ENCODE measurements at regions not wholly inside any gene's neighbourhood (a gene's known extent, or its start where the extent isn't known, plus 50 kb on each side); places are given as distances from the start of the nearest gene placed in this dataset.

- no peaks in the 10 kb centered on the region for H3K4me1 ChIP-seq (ENCODE audit: insufficient read depth)
- no peak for DNase-seq (ENCODE audit: low spot score)
- no peak for ATAC-seq
- H3K79me2 ChIP-seq (replicated peaks; ENCODE audit: insufficient read depth), result no peaks in the 10 kb centered on the region
- Mint-ChIP-seq H3K27ac (no peak overlapping the region), H3K27me3 (ENCODE audit: insufficient read depth, low read depth, poor library complexity) (no peaks in the 10 kb centered on the region), H3K4me1 (no peaks in the 10 kb centered on the region), H3K4me3 (no peak overlapping the region), H3K36me3 (ENCODE audit: low read depth) (no peaks in the 10 kb centered on the region), H3K9me3 (peaks cover 2% of the 10 kb centered on the region; the same call in 1 of the 3 replicates)
- TF ChIP-seq ZNF114 (CRISPR knock-in tag; IDR thresholded peaks at IDR 0.05), result no peak
- TF ChIP-seq JUNB (IDR thresholded peaks at IDR 0.05; ENCODE audit: unreplicated experiment), result no peak
- TF ChIP-seq POLR2AphosphoS5 (IDR thresholded peaks at IDR 0.05; ENCODE audit: low read depth), result no peak
- TF ChIP-seq STAT1 (IDR thresholded peaks at IDR 0.05; ENCODE audit: unreplicated experiment), result no peak
- TF ChIP-seq, protein P1, sequence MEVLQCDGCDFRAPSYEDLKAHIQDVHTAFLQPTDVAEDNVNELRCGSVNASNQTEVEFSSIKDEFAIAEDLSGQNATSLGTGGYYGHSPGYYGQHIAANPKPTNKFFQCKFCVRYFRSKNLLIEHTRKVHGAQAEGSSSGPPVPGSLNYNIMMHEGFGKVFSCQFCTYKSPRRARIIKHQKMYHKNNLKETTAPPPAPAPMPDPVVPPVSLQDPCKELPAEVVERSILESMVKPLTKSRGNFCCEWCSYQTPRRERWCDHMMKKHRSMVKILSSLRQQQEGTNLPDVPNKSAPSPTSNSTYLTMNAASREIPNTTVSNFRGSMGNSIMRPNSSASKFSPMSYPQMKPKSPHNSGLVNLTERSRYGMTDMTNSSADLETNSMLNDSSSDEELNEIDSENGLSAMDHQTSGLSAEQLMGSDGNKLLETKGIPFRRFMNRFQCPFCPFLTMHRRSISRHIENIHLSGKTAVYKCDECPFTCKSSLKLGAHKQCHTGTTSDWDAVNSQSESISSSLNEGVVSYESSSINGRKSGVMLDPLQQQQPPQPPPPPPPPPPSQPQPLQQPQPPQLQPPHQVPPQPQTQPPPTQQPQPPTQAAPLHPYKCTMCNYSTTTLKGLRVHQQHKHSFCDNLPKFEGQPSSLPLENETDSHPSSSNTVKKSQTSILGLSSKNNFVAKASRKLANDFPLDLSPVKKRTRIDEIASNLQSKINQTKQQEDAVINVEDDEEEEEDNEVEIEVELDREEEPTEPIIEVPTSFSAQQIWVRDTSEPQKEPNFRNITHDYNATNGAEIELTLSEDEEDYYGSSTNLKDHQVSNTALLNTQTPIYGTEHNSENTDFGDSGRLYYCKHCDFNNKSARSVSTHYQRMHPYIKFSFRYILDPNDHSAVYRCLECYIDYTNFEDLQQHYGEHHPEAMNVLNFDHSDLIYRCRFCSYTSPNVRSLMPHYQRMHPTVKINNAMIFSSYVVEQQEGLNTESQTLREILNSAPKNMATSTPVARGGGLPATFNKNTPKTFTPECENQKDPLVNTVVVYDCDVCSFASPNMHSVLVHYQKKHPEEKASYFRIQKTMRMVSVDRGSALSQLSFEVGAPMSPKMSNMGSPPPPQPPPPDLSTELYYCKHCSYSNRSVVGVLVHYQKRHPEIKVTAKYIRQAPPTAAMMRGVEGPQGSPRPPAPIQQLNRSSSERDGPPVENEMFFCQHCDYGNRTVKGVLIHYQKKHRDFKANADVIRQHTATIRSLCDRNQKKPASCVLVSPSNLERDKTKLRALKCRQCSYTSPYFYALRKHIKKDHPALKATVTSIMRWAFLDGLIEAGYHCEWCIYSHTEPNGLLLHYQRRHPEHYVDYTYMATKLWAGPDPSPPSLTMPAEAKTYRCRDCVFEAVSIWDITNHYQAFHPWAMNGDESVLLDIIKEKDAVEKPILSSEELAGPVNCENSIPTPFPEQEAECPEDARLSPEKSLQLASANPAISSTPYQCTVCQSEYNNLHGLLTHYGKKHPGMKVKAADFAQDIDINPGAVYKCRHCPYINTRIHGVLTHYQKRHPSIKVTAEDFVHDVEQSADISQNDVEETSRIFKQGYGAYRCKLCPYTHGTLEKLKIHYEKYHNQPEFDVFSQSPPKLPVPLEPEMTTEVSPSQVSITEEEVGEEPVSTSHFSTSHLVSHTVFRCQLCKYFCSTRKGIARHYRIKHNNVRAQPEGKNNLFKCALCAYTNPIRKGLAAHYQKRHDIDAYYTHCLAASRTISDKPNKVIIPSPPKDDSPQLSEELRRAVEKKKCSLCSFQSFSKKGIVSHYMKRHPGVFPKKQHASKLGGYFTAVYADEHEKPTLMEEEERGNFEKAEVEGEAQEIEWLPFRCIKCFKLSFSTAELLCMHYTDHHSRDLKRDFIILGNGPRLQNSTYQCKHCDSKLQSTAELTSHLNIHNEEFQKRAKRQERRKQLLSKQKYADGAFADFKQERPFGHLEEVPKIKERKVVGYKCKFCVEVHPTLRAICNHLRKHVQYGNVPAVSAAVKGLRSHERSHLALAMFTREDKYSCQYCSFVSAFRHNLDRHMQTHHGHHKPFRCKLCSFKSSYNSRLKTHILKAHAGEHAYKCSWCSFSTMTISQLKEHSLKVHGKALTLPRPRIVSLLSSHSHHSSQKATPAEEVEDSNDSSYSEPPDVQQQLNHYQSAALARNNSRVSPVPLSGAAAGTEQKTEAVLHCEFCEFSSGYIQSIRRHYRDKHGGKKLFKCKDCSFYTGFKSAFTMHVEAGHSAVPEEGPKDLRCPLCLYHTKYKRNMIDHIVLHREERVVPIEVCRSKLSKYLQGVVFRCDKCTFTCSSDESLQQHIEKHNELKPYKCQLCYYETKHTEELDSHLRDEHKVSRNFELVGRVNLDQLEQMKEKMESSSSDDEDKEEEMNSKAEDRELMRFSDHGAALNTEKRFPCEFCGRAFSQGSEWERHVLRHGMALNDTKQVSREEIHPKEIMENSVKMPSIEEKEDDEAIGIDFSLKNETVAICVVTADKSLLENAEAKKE (CRISPR knock-in tag; IDR thresholded peaks at IDR 0.05), result no peak
- TF ChIP-seq EZH2phosphoT487 (IDR thresholded peaks at IDR 0.05; ENCODE audit: unreplicated experiment), result no peak
- TF ChIP-seq, protein P2, sequence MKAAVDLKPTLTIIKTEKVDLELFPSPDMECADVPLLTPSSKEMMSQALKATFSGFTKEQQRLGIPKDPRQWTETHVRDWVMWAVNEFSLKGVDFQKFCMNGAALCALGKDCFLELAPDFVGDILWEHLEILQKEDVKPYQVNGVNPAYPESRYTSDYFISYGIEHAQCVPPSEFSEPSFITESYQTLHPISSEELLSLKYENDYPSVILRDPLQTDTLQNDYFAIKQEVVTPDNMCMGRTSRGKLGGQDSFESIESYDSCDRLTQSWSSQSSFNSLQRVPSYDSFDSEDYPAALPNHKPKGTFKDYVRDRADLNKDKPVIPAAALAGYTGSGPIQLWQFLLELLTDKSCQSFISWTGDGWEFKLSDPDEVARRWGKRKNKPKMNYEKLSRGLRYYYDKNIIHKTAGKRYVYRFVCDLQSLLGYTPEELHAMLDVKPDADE (IDR thresholded peaks at IDR 0.05), result no peak
- TF ChIP-seq, protein P3, sequence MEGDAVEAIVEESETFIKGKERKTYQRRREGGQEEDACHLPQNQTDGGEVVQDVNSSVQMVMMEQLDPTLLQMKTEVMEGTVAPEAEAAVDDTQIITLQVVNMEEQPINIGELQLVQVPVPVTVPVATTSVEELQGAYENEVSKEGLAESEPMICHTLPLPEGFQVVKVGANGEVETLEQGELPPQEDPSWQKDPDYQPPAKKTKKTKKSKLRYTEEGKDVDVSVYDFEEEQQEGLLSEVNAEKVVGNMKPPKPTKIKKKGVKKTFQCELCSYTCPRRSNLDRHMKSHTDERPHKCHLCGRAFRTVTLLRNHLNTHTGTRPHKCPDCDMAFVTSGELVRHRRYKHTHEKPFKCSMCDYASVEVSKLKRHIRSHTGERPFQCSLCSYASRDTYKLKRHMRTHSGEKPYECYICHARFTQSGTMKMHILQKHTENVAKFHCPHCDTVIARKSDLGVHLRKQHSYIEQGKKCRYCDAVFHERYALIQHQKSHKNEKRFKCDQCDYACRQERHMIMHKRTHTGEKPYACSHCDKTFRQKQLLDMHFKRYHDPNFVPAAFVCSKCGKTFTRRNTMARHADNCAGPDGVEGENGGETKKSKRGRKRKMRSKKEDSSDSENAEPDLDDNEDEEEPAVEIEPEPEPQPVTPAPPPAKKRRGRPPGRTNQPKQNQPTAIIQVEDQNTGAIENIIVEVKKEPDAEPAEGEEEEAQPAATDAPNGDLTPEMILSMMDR (conservative IDR thresholded peaks at IDR 0.05; ENCODE audit: low read depth in 2 of 2), result no peak
- no peak for TF ChIP-seq CREB1 (CRISPR knock-in tag; IDR thresholded peaks at IDR 0.05; ENCODE audit: low read depth)
- no peak for TF ChIP-seq ZNF331 (CRISPR knock-in tag; IDR thresholded peaks at IDR 0.05; ENCODE audit: low read depth)
- no peak for TF ChIP-seq NANOG (IDR thresholded peaks at IDR 0.05; ENCODE audit: borderline replicate concordance)
- TF ChIP-seq EZH2 (IDR thresholded peaks at IDR 0.05; ENCODE audit: low read depth, unreplicated experiment), result no peak
- TF ChIP-seq REST (IDR thresholded peaks at IDR 0.05; ENCODE audit: unreplicated experiment), result no peak
- no peak overlapping the region for H3K4me3 ChIP-seq
- H3K9me2 ChIP-seq (ENCODE audit: insufficient read depth), result peaks cover 8% of the 10 kb centered on the region; the same call in 1 of the 2 replicates
- H4K20me1 ChIP-seq (replicated peaks; ENCODE audit: insufficient read depth), result no peaks in the 10 kb centered on the region
- H3K36me3 ChIP-seq (ENCODE audit: insufficient read depth), result no peaks in the 10 kb centered on the region
- no peak overlapping the region for H2AFZ ChIP-seq
- H3F3A ChIP-seq (replicated peaks; ENCODE audit: low read depth), result no peaks in the 10 kb centered on the region
- H3K27me3 ChIP-seq (ENCODE audit: insufficient read depth), result no peaks in the 10 kb centered on the region
- H3K4me2 ChIP-seq, result no peak overlapping the region
- no peak overlapping the region for H3K27ac ChIP-seq (ENCODE audit: low read depth)
These were observed 655.8 kb downstream of the NUP35 start for GRCh38 chr2:183780072-183780471.

All from GM23338 (cell line).